GM19452 (cell line): ENCODE measurements at regions not wholly inside any gene's neighbourhood (a gene's known extent, or its start where the extent isn't known, plus 50 kb on each side); places are given as distances from the start of the nearest gene placed in this dataset.

Experiments used
- ATAC-seq: cut with Tn5 transposase; IDR thresholded peaks from one replicate; pipeline ENCODE4 v1.9.1; 2021; ENCODE audit not compliant: unreplicated experiment

GRCh38 chr3:72441284-72441994 is 406.8 kb downstream of the SHQ1 start:
- no peak for ATAC-seq

GRCh38 chr3:72440491-72440890 is 407.8 kb downstream of the SHQ1 start:
- peak; percentile 37 for ATAC-seq

GRCh38 chr3:72439321-72440183 is 408.7 kb downstream of the SHQ1 start:
- peak; percentile 66 for ATAC-seq

GRCh38 chr3:72437661-72438406 is 410.4 kb downstream of the SHQ1 start:
- ATAC-seq: no peak

- ATAC-seq: no peak
These were observed 411.2 kb downstream of the SHQ1 start for GRCh38 chr3:72436863-72437592.

GRCh38 chr3:72434296-72434695 is 413.9 kb downstream of the SHQ1 start:
- ATAC-seq: no peak

- no peak for ATAC-seq
These were observed 416.0 kb downstream of the SHQ1 start for GRCh38 chr3:72432246-72432645.

GRCh38 chr3:72429589-72430353 is 418.5 kb downstream of the SHQ1 start:
- no peak for ATAC-seq

- ATAC-seq: no peak
These were observed 419.4 kb downstream of the SHQ1 start for GRCh38 chr3:72428803-72429202.

- no peak for ATAC-seq
These were observed 420.6 kb downstream of the SHQ1 start for GRCh38 chr3:72427624-72428023.

GRCh38 chr3:72426618-72427397 is 421.4 kb downstream of the SHQ1 start:
- peak; percentile 81 for ATAC-seq

GRCh38 chr3:72423643-72424042 is 424.6 kb downstream of the SHQ1 start:
- no peak for ATAC-seq

GRCh38 chr3:72421786-72422185 is 426.5 kb downstream of the SHQ1 start:
- ATAC-seq: no peak

GRCh38 chr3:72421126-72421525 is 427.1 kb downstream of the SHQ1 start:
- ATAC-seq: no peak

- no peak for ATAC-seq
These were observed 429.4 kb downstream of the SHQ1 start for GRCh38 chr3:72418856-72419255.

- no peak for ATAC-seq
These were observed 430.0 kb downstream of the SHQ1 start for GRCh38 chr3:72418244-72418643.

GRCh38 chr3:72414481-72415016 is 433.7 kb downstream of the SHQ1 start:
- ATAC-seq: no peak

- ATAC-seq: no peak
These were observed 435.0 kb downstream of the SHQ1 start for GRCh38 chr3:72413228-72413627.

- ATAC-seq: no peak
These were observed 435.8 kb downstream of the SHQ1 start for GRCh38 chr3:72412340-72412956.
